ENCODE measurements at regions not wholly inside any gene's neighbourhood (a gene's known extent, or its start where the extent isn't known, plus 50 kb on each side); places are given as distances from the start of the nearest gene placed in this dataset.

GRCh38 chr4:116387937-116388474 is 697.4 kb downstream of the TRAM1L1 start:
- intact Hi-C loops (cut with DNase I; ENCODE audit: low total_unique reads): no loop called here
- no peak for TF ChIP-seq POLR2A (IDR thresholded peaks at IDR 0.05)
- no peak for TF ChIP-seq CTCF (IDR thresholded peaks at IDR 0.05)
- 60 to 64% methylated on average over 2 of the region's 2 CpGs for WGBS, 2 donors
- H3K4me3 ChIP-seq (ENCODE audit: low read depth, poor library complexity, severe bottlenecking): no peak overlapping the region
- no peak for DNase-seq (ENCODE audit: low spot score in 2 of 2)

- H3K4me3 ChIP-seq (ENCODE audit: low read depth, poor library complexity, severe bottlenecking): no peak overlapping the region
- intact Hi-C loops (cut with DNase I; ENCODE audit: low total_unique reads): no loop called here
- WGBS, 2 donors: 75 to 79% methylated on average over 1 of the region's 1 CpG
- DNase-seq (ENCODE audit: low spot score in 2 of 2): no peak
- TF ChIP-seq CTCF (IDR thresholded peaks at IDR 0.05) (no peak), POLR2A (IDR thresholded peaks at IDR 0.05) (no peak)
Observed at GRCh38 chr4:116386856-116387255, 698.5 kb downstream of the TRAM1L1 start.

- intact Hi-C loops (cut with DNase I; ENCODE audit: low total_unique reads): no loop called here
Observed at GRCh38 chr4:116385583-116385982, 699.8 kb downstream of the TRAM1L1 start.

GRCh38 chr4:116374815-116375214 is 710.6 kb downstream of the TRAM1L1 start:
- no peak for DNase-seq (ENCODE audit: low spot score in 2 of 2)

More at GRCh38 chr4:116385583-116385982, 699.8 kb downstream of the TRAM1L1 start:
- TF ChIP-seq POLR2A (IDR thresholded peaks at IDR 0.05) (no peak), CTCF (IDR thresholded peaks at IDR 0.05) (no peak)
- WGBS, 2 donors: 88 to 95% methylated on average over 6 of the region's 6 CpGs
- DNase-seq (ENCODE audit: low spot score in 2 of 2): no peak
- H3K4me3 ChIP-seq (ENCODE audit: low read depth, poor library complexity, severe bottlenecking): no peak overlapping the region

GRCh38 chr4:116362583-116362982 is 722.8 kb downstream of the TRAM1L1 start:
- TF ChIP-seq POLR2A (IDR thresholded peaks at IDR 0.05) (no peak), CTCF (IDR thresholded peaks at IDR 0.05) (no peak)
- intact Hi-C loops (cut with DNase I; ENCODE audit: low total_unique reads): no loop called here
- no peak for DNase-seq (ENCODE audit: low spot score in 2 of 2)
- H3K4me3 ChIP-seq (ENCODE audit: low read depth, poor library complexity, severe bottlenecking): no peak overlapping the region

More at GRCh38 chr4:116374815-116375214, 710.6 kb downstream of the TRAM1L1 start:
- no peak overlapping the region for H3K4me3 ChIP-seq (ENCODE audit: low read depth, poor library complexity, severe bottlenecking)
- TF ChIP-seq CTCF (IDR thresholded peaks at IDR 0.05): no peak
- no peak for TF ChIP-seq POLR2A (IDR thresholded peaks at IDR 0.05)
- intact Hi-C loops (cut with DNase I; ENCODE audit: low total_unique reads): no loop called here
- 81 to 84% methylated on average over 3 of the region's 3 CpGs for WGBS, 2 donors

- H3K4me3 ChIP-seq (ENCODE audit: low read depth, poor library complexity, severe bottlenecking): no peak overlapping the region
- TF ChIP-seq POLR2A (IDR thresholded peaks at IDR 0.05) (no peak), CTCF (IDR thresholded peaks at IDR 0.05) (no peak)
- intact Hi-C loops (cut with DNase I; ENCODE audit: low total_unique reads): no loop called here
- 33 to 37% methylated on average over 4 of the region's 4 CpGs for WGBS, 2 donors
- peak in 1 of 2 donors; percentile 84 for DNase-seq (ENCODE audit: low spot score in 2 of 2)
Observed at GRCh38 chr4:116361790-116362189, 723.6 kb downstream of the TRAM1L1 start.

All from lower leg skin (tissue), 4 donors.